AG04449 (cell line): ENCODE measurements at regions not wholly inside any gene's neighbourhood (a gene's known extent, or its start where the extent isn't known, plus 50 kb on each side); places are given as distances from the start of the nearest gene placed in this dataset.

Experiments used
- CTCF ChIA-PET: fragments of 350-600 bp; formaldehyde crosslinking; extraction: SDS; loops from one replicate; lab custom pipeline; 2021; ENCODE audit warnings: antibody characterized with exemption; lab: Yijun Ruan, JAX
- POLR2A ChIA-PET: fragments of 400-600, 350-600 bp; formaldehyde crosslinking; extraction: SDS; loops from one replicate; lab custom pipeline; 2020; ENCODE audit warnings: antibody characterized with exemption, inconsistent platforms; lab: Yijun Ruan, JAX
- DNase-seq: peaks from one replicate; pipeline ENCODE4 v3.0.0-alpha.2; 2010; ENCODE audit warnings: low read depth, low spot score
- H3K4me3 ChIP-seq: 2 replicates; pipeline ENCODE4 v1.5.1; 2011; ENCODE audit warnings: low read depth, mild to moderate bottlenecking, control low read depth, low read length
- CTCF ChIP-seq: IDR thresholded peaks from one replicate; pipeline ENCODE4 v1.5.1; 2011; ENCODE audit warnings: mild to moderate bottlenecking, moderate library complexity, low read length, control low read depth, inconsistent platforms; ENCODE audit not compliant: insufficient read depth; ENCODE audit errors: missing control alignments

GRCh38 chr13:99800011-99800410, 171.6 kb downstream of the ZIC5 start:
- ChIA-PET CTCF (no interaction called here), POLR2A (no interaction called here)
- no peak for TF ChIP-seq CTCF
- H3K4me3 ChIP-seq = no peak overlapping the region
- no peak for DNase-seq

- ChIA-PET CTCF (no interaction called here), POLR2A (no interaction called here)
- no peak overlapping the region for H3K4me3 ChIP-seq
- DNase-seq = no peak
- no peak for TF ChIP-seq CTCF
Measured at GRCh38 chr13:99798756-99799155, 172.8 kb downstream of the ZIC5 start.

GRCh38 chr13:99797691-99798090, 173.9 kb downstream of the ZIC5 start:
- DNase-seq = no peak
- CTCF ChIA-PET = no interaction called here
- POLR2A ChIA-PET = no interaction called here
- no peak overlapping the region for H3K4me3 ChIP-seq
- TF ChIP-seq CTCF = no peak

- H3K4me3 ChIP-seq = no peak overlapping the region
- CTCF ChIA-PET = no interaction called here
Measured at GRCh38 chr13:99796175-99796819, 175.3 kb downstream of the ZIC5 start.

GRCh38 chr13:99792079-99792921, 179.3 kb downstream of the ZIC5 start:
- no peak for DNase-seq
- TF ChIP-seq CTCF = no peak
- CTCF ChIA-PET = no interaction called here
- H3K4me3 ChIP-seq = no peak overlapping the region
- POLR2A ChIA-PET = no interaction called here

More at GRCh38 chr13:99796175-99796819, 175.3 kb downstream of the ZIC5 start:
- POLR2A ChIA-PET = no interaction called here
- no peak for DNase-seq
- TF ChIP-seq CTCF = no peak

GRCh38 chr13:99782669-99783068, 188.9 kb downstream of the ZIC5 start:
- DNase-seq = no peak
- H3K4me3 ChIP-seq = no peak overlapping the region
- no peak for TF ChIP-seq CTCF
- ChIA-PET CTCF (no interaction called here), POLR2A (no interaction called here)
